ENCODE measurements at regions not wholly inside any gene's neighbourhood (a gene's known extent, or its start where the extent isn't known, plus 50 kb on each side); places are given as distances from the start of the nearest gene placed in this dataset.

DNA sequence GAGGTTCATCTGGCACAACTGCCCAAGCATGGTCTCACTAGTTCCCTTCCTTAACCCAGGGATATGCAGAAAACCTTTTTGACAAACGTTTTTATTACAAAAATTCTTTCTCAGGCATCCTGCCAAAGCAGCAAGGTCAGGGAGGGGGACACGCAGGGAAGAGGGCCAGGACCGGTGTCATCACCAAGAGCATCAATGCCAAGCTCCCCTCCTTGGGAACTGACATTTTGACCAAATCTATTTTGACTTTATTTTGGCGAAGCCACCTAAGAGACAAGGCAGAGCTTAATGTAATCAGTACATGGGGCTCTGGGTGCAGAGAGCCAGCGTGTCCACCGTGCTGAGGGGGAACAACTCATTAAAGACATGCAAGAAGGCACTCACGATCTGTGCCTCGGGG lies 265.2 kb downstream of the CBLN1 start:
- 60% methylated on average over 8 of the region's 8 CpGs for WGBS

DNA sequence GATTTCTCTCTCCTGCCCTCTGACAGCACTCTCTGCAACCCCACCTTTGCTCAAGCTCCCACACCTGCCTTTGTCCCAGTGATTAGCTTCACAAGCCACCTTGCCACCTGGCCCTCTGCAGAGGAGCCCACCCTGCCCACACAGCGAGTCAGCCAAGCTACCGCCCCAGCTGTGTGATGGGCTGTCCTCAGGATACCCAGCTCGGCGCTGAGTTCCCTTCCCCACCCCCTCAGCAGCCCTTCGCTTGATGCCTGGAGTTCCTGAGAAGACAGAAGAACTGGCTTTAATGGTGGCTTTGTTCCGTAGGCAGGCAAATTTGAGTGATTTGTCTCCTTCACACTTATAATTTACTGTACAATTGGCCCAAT lies 266.4 kb downstream of the CBLN1 start:
- no peak overlapping the region for H3K4me3 ChIP-seq (ENCODE audit: low read length)
- ATAC-seq (no peak), DNase-seq (no peak)
- intact Hi-C loops (cut with DNase I), result no loop called here
- H3K27me3 ChIP-seq (ENCODE audit: control insufficient read depth, insufficient read depth), result no peaks in the 10 kb centered on the region
- H3K9me3 ChIP-seq (ENCODE audit: control insufficient read depth, low read length), result no peaks in the 10 kb centered on the region
- no peaks in the 10 kb centered on the region for H3K4me1 ChIP-seq (ENCODE audit: control insufficient read depth, insufficient read depth, low read length)
- no peak overlapping the region for H3K27ac ChIP-seq (ENCODE audit: low read length)
- 40% methylated on average over 6 of the region's 6 CpGs for WGBS

More for the DNA sequence above, 265.2 kb downstream of the CBLN1 start:
- ATAC-seq, result no peak
- Histone ChIP-seq H3K27ac (ENCODE audit: low read length) (no peak overlapping the region), H3K4me3 (ENCODE audit: low read length) (no peak overlapping the region), H3K27me3 (ENCODE audit: control insufficient read depth, insufficient read depth) (no peaks in the 10 kb centered on the region), H3K9me3 (ENCODE audit: control insufficient read depth, low read length) (no peaks in the 10 kb centered on the region), H3K4me1 (ENCODE audit: control insufficient read depth, insufficient read depth, low read length) (no peaks in the 10 kb centered on the region)
- no peak for DNase-seq
- intact Hi-C loops (cut with DNase I), result no loop called here

DNA sequence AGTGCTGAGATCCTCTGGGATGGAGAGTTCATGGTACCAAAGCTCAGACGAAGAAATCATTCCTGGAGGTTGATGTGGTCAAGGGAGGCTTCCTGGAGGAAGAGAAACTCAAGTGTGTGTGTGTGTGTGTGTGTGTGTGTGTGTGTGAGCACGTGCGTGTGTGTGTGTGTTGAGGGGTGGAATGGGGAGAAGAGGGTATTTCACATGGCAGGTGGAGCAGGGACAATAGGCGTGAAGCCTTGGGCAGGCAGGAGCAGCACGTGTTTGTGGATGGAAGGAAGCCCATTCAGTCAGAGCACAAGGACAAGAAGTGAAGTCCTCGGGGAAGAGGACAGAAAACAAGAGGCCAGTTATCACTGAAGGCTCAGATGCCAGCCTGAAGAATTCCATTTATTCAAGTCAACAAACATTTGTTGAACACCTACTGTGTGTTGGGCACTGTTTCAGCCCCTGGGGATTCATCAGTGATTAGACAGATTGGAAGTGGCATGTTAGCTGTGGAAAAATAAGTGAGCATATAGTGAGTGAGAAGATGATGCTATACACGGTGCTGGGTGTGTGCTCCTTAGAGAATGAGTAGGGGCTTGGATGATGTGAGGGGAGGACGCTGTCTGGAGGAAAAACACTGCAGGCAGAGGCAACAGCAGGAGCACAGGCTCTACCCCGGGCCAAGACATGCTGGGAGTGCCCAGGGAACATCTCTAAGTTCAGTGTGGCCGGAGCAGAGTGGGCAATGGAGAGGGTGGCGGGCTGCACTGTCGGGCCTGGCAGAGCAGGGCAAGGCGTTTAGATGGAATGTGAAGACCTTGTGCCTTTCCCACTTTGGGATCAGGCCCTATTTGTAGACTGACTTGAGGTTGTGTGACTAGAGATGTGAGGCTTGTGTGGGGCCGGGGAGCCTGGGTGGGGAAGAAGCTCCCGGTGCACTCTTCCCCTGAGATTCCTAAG lies 267.1 kb downstream of the CBLN1 start:
- 65% methylated on average over 15 of the region's 15 CpGs for WGBS
- H3K27ac ChIP-seq (ENCODE audit: low read length), result no peak overlapping the region
- no peaks in the 10 kb centered on the region for H3K4me1 ChIP-seq (ENCODE audit: control insufficient read depth, insufficient read depth, low read length)
- ATAC-seq (no peak), DNase-seq (no peak)
- H3K27me3 ChIP-seq (ENCODE audit: control insufficient read depth, insufficient read depth), result no peaks in the 10 kb centered on the region
- H3K9me3 ChIP-seq (ENCODE audit: control insufficient read depth, low read length), result no peaks in the 10 kb centered on the region
- intact Hi-C loops (cut with DNase I), result no loop called here
- H3K4me3 ChIP-seq (ENCODE audit: low read length), result no peak overlapping the region

DNA sequence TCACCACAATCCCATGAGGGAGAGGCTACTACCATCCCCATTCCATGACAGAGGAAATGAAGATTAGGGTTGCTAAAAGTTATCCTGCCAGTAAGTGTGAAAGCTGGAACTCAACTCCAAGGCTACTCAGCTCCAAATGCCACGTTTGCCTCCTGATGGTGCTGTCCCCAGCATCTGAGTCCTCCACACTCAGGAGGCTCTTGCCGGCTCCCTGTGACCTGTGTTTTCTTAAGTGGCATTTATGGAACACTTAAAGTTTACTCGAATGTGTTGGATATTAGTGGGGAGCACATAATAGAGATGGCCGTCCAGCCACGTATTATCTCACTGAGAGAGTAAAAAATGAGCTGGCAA lies 267.9 kb downstream of the CBLN1 start:
- H3K4me3 ChIP-seq (ENCODE audit: low read length), result no peak overlapping the region
- 55% methylated on average over 5 of the region's 5 CpGs for WGBS
- no peaks in the 10 kb centered on the region for H3K9me3 ChIP-seq (ENCODE audit: control insufficient read depth, low read length)
- no peaks in the 10 kb centered on the region for H3K4me1 ChIP-seq (ENCODE audit: control insufficient read depth, insufficient read depth, low read length)
- intact Hi-C loops (cut with DNase I), result no loop called here
- ATAC-seq (no peak), DNase-seq (no peak)
- H3K27me3 ChIP-seq (ENCODE audit: control insufficient read depth, insufficient read depth), result no peaks in the 10 kb centered on the region
- H3K27ac ChIP-seq (ENCODE audit: low read length), result no peak overlapping the region

DNA sequence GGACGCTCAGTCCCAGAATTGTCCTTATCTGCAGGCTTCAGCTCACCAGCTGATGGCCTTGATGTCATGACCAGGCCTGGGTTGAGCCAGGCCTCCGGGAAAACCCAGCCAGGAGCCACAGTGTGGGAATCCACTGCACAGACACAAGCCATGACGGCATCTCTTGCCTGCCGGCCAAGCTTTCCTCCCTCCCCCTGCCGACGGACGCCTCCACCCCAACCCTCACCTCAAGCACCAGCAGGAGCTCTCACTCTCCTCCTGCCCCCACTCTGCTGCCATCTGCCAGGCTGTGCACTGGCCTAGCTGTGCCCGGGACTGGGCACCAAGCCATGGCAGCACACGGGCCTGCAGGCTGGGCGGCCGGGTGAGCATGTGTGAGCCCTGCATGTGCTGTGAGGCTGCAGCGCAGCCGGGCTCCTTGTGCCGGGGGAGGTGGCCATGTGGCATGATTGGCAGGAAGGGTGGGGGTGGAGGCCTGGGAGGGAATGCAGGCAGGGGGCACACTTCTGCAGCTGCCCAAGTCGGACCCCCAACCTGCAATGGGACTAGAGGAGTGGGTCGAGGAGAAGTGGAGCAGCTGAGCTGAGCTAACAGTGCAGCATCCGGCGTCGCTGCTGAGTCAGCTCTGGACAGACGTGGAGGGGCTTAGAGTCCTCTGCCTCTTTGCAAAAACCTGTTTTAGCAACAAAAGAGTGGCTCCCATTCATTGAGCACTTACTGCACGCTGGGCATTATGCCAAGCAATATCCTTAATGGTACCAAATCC lies 268.5 kb downstream of the CBLN1 start:
- intact Hi-C loops (cut with DNase I), result no loop called here
- no peaks in the 10 kb centered on the region for H3K9me3 ChIP-seq (ENCODE audit: control insufficient read depth, low read length)
- H3K27ac ChIP-seq (ENCODE audit: low read length), result no peak overlapping the region

DNA sequence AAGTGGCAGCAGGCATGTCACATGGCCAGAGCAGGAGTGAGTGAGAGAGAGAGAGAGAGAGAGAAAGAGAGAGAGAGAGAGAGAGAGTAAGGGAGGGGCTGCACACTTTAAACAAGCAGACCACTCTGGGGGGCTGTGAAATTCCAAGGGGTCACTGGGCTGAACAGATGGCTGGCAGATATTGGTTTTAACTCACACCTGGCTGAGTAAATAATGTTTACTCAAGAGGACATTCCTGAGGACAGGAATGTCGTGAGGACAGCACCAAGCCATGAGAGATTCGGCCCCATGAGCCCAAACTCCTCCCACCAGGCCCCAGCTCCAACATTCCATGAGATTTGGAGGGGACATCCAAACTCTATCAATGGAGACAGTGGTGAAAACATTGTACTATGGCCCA lies 269.7 kb downstream of the CBLN1 start:
- ATAC-seq (no peak), DNase-seq (peak in 1 of 3 donors; percentile 28)
- WGBS, result 35% methylated on average over 2 of the region's 2 CpGs
- no peak overlapping the region for H3K4me3 ChIP-seq (ENCODE audit: low read length)
- H3K27ac ChIP-seq (ENCODE audit: low read length), result no peak overlapping the region
- no peaks in the 10 kb centered on the region for H3K27me3 ChIP-seq (ENCODE audit: control insufficient read depth, insufficient read depth)
- intact Hi-C loops (cut with DNase I), result no loop called here
- no peaks in the 10 kb centered on the region for H3K4me1 ChIP-seq (ENCODE audit: control insufficient read depth, insufficient read depth, low read length)
- H3K9me3 ChIP-seq (ENCODE audit: control insufficient read depth, low read length), result no peaks in the 10 kb centered on the region

More for the DNA sequence above, 268.5 kb downstream of the CBLN1 start:
- WGBS, result 38% methylated on average over 21 of the region's 21 CpGs
- Histone ChIP-seq H3K27me3 (ENCODE audit: control insufficient read depth, insufficient read depth) (no peaks in the 10 kb centered on the region), H3K4me3 (ENCODE audit: low read length) (no peak overlapping the region), H3K4me1 (ENCODE audit: control insufficient read depth, insufficient read depth, low read length) (no peaks in the 10 kb centered on the region)
- ATAC-seq, result peak; percentile 55 to 74
- peak in 2 of 3 donors; percentile 71 to 83 for DNase-seq

DNA sequence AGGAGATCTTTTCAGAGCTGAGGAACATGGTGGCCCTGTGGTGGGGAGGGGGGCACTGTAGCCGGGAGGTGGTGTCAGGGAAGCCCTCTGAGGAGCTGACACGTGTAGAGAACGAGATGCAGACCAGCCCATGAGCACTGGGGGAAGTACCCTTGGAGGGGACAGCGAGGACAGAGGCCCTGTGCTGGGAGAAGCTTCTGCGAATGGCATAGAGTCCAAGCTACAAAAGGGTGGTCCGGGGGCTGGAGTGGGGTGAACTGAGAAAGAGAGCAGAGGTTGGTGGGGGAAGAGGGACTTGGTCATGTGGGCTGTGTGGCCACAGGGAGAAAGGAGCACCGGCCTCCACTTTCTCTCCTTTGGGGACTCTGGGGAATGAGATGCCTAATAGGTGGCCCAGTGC lies 270.8 kb downstream of the CBLN1 start:
- DNase-seq (no peak), ATAC-seq (no peak)
- H3K9me3 ChIP-seq (ENCODE audit: control insufficient read depth, low read length), result no peaks in the 10 kb centered on the region
- H3K27me3 ChIP-seq (ENCODE audit: control insufficient read depth, insufficient read depth), result no peaks in the 10 kb centered on the region
- intact Hi-C loops (cut with DNase I), result no loop called here
- no peak overlapping the region for H3K27ac ChIP-seq (ENCODE audit: low read length)
- WGBS, result 77% methylated on average over 7 of the region's 7 CpGs
- H3K4me1 ChIP-seq (ENCODE audit: control insufficient read depth, insufficient read depth, low read length), result no peaks in the 10 kb centered on the region
- no peak overlapping the region for H3K4me3 ChIP-seq (ENCODE audit: low read length)

DNA sequence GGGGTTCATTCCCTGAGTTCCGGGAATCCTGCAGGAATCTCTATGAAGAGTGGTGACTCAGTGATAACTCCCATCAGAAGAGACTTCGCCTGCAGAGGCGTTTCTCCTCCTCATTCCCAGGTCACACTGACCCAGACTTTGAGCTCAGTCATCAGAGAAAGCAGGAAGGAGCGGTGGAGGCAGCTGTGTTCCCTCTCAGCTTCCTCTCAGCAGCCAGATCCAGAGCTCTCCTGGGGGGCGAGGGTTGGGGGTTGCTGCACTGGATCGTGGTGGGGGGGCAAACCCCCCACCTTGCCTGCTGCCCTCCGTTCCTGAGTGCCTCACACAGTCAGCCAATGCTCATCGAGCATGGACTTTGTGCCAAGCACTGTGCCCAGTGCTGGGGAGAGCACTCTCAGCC lies 271.2 kb downstream of the CBLN1 start:
- DNase-seq, result peak in 2 of 3 donors; percentile 35 to 68
- Histone ChIP-seq H3K4me3 (ENCODE audit: low read length) (no peak overlapping the region), H3K9me3 (ENCODE audit: control insufficient read depth, low read length) (no peaks in the 10 kb centered on the region), H3K4me1 (ENCODE audit: control insufficient read depth, insufficient read depth, low read length) (no peaks in the 10 kb centered on the region), H3K27me3 (ENCODE audit: control insufficient read depth, insufficient read depth) (no peaks in the 10 kb centered on the region), H3K27ac (ENCODE audit: low read length) (no peak overlapping the region)
- WGBS, result 51% methylated on average over 8 of the region's 8 CpGs
- intact Hi-C loops (cut with DNase I), result no loop called here
- no peak for ATAC-seq

DNA sequence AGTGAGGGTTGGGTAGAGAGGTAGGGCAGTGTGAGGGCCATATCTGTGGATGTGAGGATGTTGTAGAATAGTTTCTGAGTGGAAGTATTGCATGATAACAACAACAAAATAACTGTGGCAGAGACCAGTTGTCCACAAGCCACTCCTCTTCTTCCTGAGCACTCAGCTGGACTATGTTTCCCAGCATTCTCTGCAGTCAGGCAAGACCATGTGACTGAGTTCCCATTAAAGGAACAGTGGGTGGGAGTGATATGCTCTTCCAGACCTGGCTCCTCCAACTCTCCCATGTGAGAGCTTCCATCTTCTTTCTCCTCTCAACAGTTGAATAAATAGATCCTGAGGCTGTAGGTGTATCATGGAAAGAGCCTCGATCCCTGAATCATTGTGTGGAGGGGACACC lies 272.4 kb downstream of the CBLN1 start:
- no peak overlapping the region for H3K4me3 ChIP-seq (ENCODE audit: low read length)
- no peak for ATAC-seq

DNA sequence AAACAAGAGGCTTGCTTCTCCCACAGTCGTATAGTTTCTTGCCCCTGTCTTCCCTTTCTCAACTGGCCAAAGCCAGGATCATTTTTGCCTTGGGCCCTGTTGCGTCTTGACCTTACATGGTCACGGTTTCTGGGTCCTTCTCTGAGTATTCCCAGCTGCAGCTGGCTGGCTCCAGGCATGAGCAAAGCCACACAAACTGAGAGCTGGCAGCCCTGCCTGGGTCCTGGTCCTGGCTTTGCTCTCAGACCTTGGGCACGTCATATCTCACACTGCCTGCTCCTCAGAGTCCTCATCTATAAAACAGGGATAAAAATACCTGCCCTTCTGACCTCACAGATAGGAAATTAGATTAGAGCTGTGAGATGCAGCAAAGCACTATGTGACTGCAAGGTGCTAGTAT lies 277.6 kb downstream of the CBLN1 start:
- Histone ChIP-seq H3K9me3 (ENCODE audit: control insufficient read depth, low read length) (no peaks in the 10 kb centered on the region), H3K4me3 (ENCODE audit: low read length) (no peak overlapping the region), H3K27ac (ENCODE audit: low read length) (no peak overlapping the region), H3K4me1 (ENCODE audit: control insufficient read depth, insufficient read depth, low read length) (peaks cover 3% of the 10 kb centered on the region), H3K27me3 (ENCODE audit: control insufficient read depth, insufficient read depth) (no peaks in the 10 kb centered on the region)
- no peak for DNase-seq
- 60% methylated on average over 4 of the region's 4 CpGs for WGBS
- intact Hi-C loops (cut with DNase I), result no loop called here
- no peak for ATAC-seq

More for the DNA sequence above, 272.4 kb downstream of the CBLN1 start:
- DNase-seq, result no peak
- Histone ChIP-seq H3K4me1 (ENCODE audit: control insufficient read depth, insufficient read depth, low read length) (no peaks in the 10 kb centered on the region), H3K27ac (ENCODE audit: low read length) (no peak overlapping the region), H3K9me3 (ENCODE audit: control insufficient read depth, low read length) (no peaks in the 10 kb centered on the region), H3K27me3 (ENCODE audit: control insufficient read depth, insufficient read depth) (no peaks in the 10 kb centered on the region)
- 90% methylated on average over 1 of the region's 1 CpG for WGBS
- intact Hi-C loops (cut with DNase I), result no loop called here

DNA sequence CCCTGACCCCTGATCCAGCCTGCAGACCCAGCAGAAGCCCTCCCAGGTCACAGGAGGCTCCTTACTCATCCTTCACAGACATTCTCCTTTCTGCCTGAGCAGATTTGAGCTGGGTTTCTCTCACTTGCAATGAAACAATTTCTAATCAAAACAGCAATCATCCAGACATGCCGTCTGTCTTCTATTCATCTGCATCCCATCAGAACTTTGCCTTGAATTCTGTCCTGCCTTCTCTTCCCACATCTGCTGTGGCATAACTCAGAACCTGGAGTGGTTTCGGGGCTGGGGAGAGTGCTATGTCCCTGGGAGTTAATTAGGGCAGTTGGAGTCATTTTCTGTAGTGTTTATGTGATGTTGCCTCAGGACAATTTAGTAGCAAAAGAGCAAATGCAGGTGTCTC lies 278.6 kb downstream of the CBLN1 start:
- WGBS, result 77% methylated on average over 2 of the region's 2 CpGs

More for the DNA sequence above, 278.6 kb downstream of the CBLN1 start:
- no peak overlapping the region for H3K4me3 ChIP-seq (ENCODE audit: low read length)
- H3K27me3 ChIP-seq (ENCODE audit: control insufficient read depth, insufficient read depth), result no peaks in the 10 kb centered on the region
- DNase-seq (no peak), ATAC-seq (no peak)
- intact Hi-C loops (cut with DNase I), result no loop called here
- H3K9me3 ChIP-seq (ENCODE audit: control insufficient read depth, low read length), result no peaks in the 10 kb centered on the region
- H3K27ac ChIP-seq (ENCODE audit: low read length), result no peak overlapping the region
- peaks cover 3% of the 10 kb centered on the region for H3K4me1 ChIP-seq (ENCODE audit: control insufficient read depth, insufficient read depth, low read length)
